A549 (cell line): ENCODE measurements at regions not wholly inside any gene's neighbourhood (a gene's known extent, or its start where the extent isn't known, plus 50 kb on each side); places are given as distances from the start of the nearest gene placed in this dataset.

ENCODE experiments used
- ATAC-seq, 2 experiments: fragments of 200-7000 bp in 1 of 2; fragments of >200 bp in 1 of 2; cut with Nextera tagmentation in 1 of 2; cut with Tn5 transposase in 1 of 2; 3 replicates each; pipeline versions ENCODE4 v1.8.0 to v1.9.1; 2018 to 2020; ENCODE audit warnings: mild to moderate bottlenecking in 1 of 2, moderate library complexity in 1 of 2
- CTCF ChIA-PET: fragments of 300-600 bp; sonication (Branson Sonifier 250); formaldehyde crosslinking; extraction: SDS; loops from one replicate; lab custom pipeline; 2021; ENCODE audit warnings: antibody characterized with exemption, inconsistent platforms; lab: Yijun Ruan, JAX
- POLR2A ChIA-PET: fragments of 350-600 bp; formaldehyde crosslinking; extraction: SDS; loops from one replicate; lab custom pipeline; 2021; ENCODE audit warnings: antibody characterized with exemption, inconsistent platforms; lab: Yijun Ruan, JAX
- DNase-seq, 2 experiments: peaks; one replicate each; pipeline versions ENCODE4 v3.0.0 to v3.0.0-alpha.2; 2011 to 2016; ENCODE audit warnings: low read depth in 1 of 2, low spot score in 1 of 2
- FAIRE-seq: peaks from 2 replicates; lab custom pipeline; 2011; peaks lifted over from hg19 to GRCh38; lab: Jason Lieb, UNC
- H3K27ac ChIP-seq, 2 experiments: fragments of >200 bp; sonication (Bioruptor Twin); formaldehyde crosslinking; 3 replicates each; pipeline ENCODE4 v1.5.1; 2016 to 2017
- H3K4me1 ChIP-seq: fragments of >200 bp; sonication (Bioruptor Twin); formaldehyde crosslinking; 3 replicates; pipeline ENCODE4 v1.6.1; 2016
- H3K4me2 ChIP-seq: fragments of >200 bp; sonication (Bioruptor Twin); formaldehyde crosslinking; 3 replicates; pipeline ENCODE4 v1.6.1; 2016
- H3K4me3 ChIP-seq: fragments of >200 bp; sonication (Bioruptor Twin); formaldehyde crosslinking; 3 replicates; pipeline ENCODE4 v1.5.1; 2016
- H3K9me3 ChIP-seq: fragments of >200 bp; sonication (Bioruptor Twin); formaldehyde crosslinking; 3 replicates; pipeline ENCODE4 v1.6.1; 2016
- BHLHE40 ChIP-seq: IDR thresholded peaks from 2 replicates; pipeline ENCODE4 v1.6.1; 2012; ENCODE audit warnings: low read depth, low read length, inconsistent platforms
- CEBPB ChIP-seq, 2 experiments: fragments of >200 bp in 1 of 2; sonication (Bioruptor Twin) in 1 of 2; formaldehyde crosslinking in 1 of 2; IDR thresholded peaks; 2 replicates each; pipeline ENCODE4 v1.6.1; 2012 to 2016
- EHF ChIP-seq: fragments of 250-450 bp; sonication (Bioruptor Pico); IDR thresholded peaks from 2 replicates; pipeline ENCODE4 v1.5.0; 2020; ENCODE audit warnings: mild to moderate bottlenecking
- ESRRA ChIP-seq: fragments of 150-350 bp; IDR thresholded peaks from 2 replicates; pipeline ENCODE4 v1.6.1; 2014; ENCODE audit warnings: mild to moderate bottlenecking, low read length, borderline replicate concordance
- FOSL2 ChIP-seq, 2 experiments: fragments of 450-650 bp in 1 of 2; fragments of >200 bp in 1 of 2; sonication (Bioruptor Twin) in 1 of 2; formaldehyde crosslinking; IDR thresholded peaks; 2 replicates each; pipeline versions ENCODE4 v1.5.0 to v1.6.1; 2016 to 2020; ENCODE audit warnings: mild to moderate bottlenecking in 1 of 2, moderate library complexity in 1 of 2
- FOXS1 ChIP-seq: fragments of 250-450 bp; sonication (Bioruptor Pico); IDR thresholded peaks from 2 replicates; pipeline ENCODE4 v1.5.0; 2020; ENCODE audit warnings: mild to moderate bottlenecking, moderate library complexity
- GATA3 ChIP-seq: IDR thresholded peaks from 2 replicates; pipeline ENCODE4 v1.6.1; 2012; ENCODE audit warnings: borderline replicate concordance
- HEYL ChIP-seq: fragments of 250-450 bp; sonication (Bioruptor Pico); IDR thresholded peaks from 2 replicates; pipeline ENCODE4 v1.8.0; 2021; ENCODE audit warnings: mild to moderate bottlenecking, moderate library complexity
- HOXA7 ChIP-seq: fragments of 250-450 bp; sonication (Bioruptor Pico); IDR thresholded peaks from 2 replicates; pipeline ENCODE4 v1.5.0; 2020; ENCODE audit warnings: mild to moderate bottlenecking, moderate library complexity
- HOXB5 ChIP-seq: fragments of 250-450 bp; sonication (Bioruptor Pico); IDR thresholded peaks from 2 replicates; pipeline ENCODE4 v1.5.0; 2020; ENCODE audit warnings: mild to moderate bottlenecking, moderate library complexity
- KDM1A ChIP-seq: fragments of 200-600 bp; sonication (generic); IDR thresholded peaks from 2 replicates; pipeline ENCODE4 v1.6.1; 2016; ENCODE audit warnings: low read depth, mild to moderate bottlenecking
- KDM5A ChIP-seq: fragments of 200-600 bp; sonication (generic); IDR thresholded peaks from 2 replicates; pipeline ENCODE4 v1.6.1; 2016; ENCODE audit warnings: antibody characterized with exemption, mild to moderate bottlenecking
- MAFK ChIP-seq: fragments of 450-650 bp; IDR thresholded peaks from 2 replicates; pipeline ENCODE4 v1.6.1; 2014; ENCODE audit not compliant: partially characterized antibody
- MAZ ChIP-seq: fragments of 150-350 bp; IDR thresholded peaks from 2 replicates; pipeline ENCODE4 v1.6.1; 2014; ENCODE audit warnings: antibody characterized with exemption, low read depth, low read length, borderline replicate concordance
- MYC ChIP-seq: IDR thresholded peaks from 2 replicates; pipeline ENCODE4 v1.6.1; 2012; ENCODE audit warnings: mild to moderate bottlenecking, inconsistent platforms, low read length, improper control_type of control experiment, borderline replicate concordance
- NFE2L2 ChIP-seq: fragments of 150-350 bp; conservative IDR thresholded peaks from 2 replicates; pipeline ENCODE4 v1.6.1; 2014; ENCODE audit warnings: low read length
- NPAS2 ChIP-seq: fragments of 250-450 bp; sonication (Bioruptor Pico); IDR thresholded peaks from 2 replicates; pipeline ENCODE4 v1.8.0; 2022; ENCODE audit warnings: mild to moderate bottlenecking, moderate library complexity, borderline replicate concordance
- PHF8 ChIP-seq: fragments of 200-600 bp; sonication (generic); IDR thresholded peaks from 2 replicates; pipeline ENCODE4 v1.6.1; 2016; ENCODE audit warnings: low read depth, mild to moderate bottlenecking, antibody characterized with exemption, moderate library complexity, borderline replicate concordance
- RARB ChIP-seq: fragments of 250-450 bp; sonication (Bioruptor Pico); IDR thresholded peaks from 2 replicates; pipeline ENCODE4 v1.8.0; 2021; ENCODE audit warnings: mild to moderate bottlenecking, moderate library complexity
- RFX5 ChIP-seq: fragments of 450-650 bp; IDR thresholded peaks from 2 replicates; pipeline ENCODE4 v1.7.1; 2014; ENCODE audit warnings: antibody characterized with exemption, mild to moderate bottlenecking, moderate library complexity
- RNF2 ChIP-seq: fragments of 200-600 bp; sonication (generic); IDR thresholded peaks from 2 replicates; pipeline ENCODE4 v1.6.1; 2016; ENCODE audit warnings: low read depth, mild to moderate bottlenecking, antibody characterized with exemption, moderate library complexity, borderline replicate concordance
- ZFP36 ChIP-seq: fragments of 450-650 bp; IDR thresholded peaks from 2 replicates; pipeline ENCODE4 v1.6.1; 2014; ENCODE audit warnings: borderline replicate concordance; ENCODE audit not compliant: partially characterized antibody
- ZNF302 ChIP-seq: fragments of 250-450 bp; sonication (Bioruptor Pico); IDR thresholded peaks from 2 replicates; pipeline ENCODE4 v1.9.0; 2021; ENCODE audit warnings: inconsistent platforms, mild to moderate bottlenecking, moderate library complexity
- ZSCAN20 ChIP-seq: fragments of 250-450 bp; sonication (Bioruptor Pico); IDR thresholded peaks from 2 replicates; pipeline ENCODE4 v1.8.0; 2022; ENCODE audit warnings: mild to moderate bottlenecking, moderate library complexity
- WGBS: methylation state at CpG from one replicate; pipeline ENCODE4 v1.1.6; 2017; ENCODE audit errors: missing lambda C conversion rate; 5-methylcytosine and 5-hydroxymethylcytosine counted together
- TF ChIP-seq, protein P1 (sequence below): fragments of 200-600 bp; sonication (generic); IDR thresholded peaks from 2 replicates; pipeline ENCODE4 v1.6.1; 2016; ENCODE audit warnings: antibody characterized with exemption, mild to moderate bottlenecking, moderate library complexity
- TF ChIP-seq, protein P2 (sequence below): IDR thresholded peaks from 2 replicates; pipeline ENCODE4 v1.6.1; 2012
- TF ChIP-seq, protein P3 (sequence below): fragments of >200 bp; sonication (Bioruptor Twin); formaldehyde crosslinking; IDR thresholded peaks from 2 replicates; pipeline ENCODE4 v1.6.1; 2016
- TF ChIP-seq, protein P4 (sequence below): fragments of 250-450 bp; sonication (Bioruptor Pico); IDR thresholded peaks from 2 replicates; pipeline ENCODE4 v1.5.0; 2021; ENCODE audit warnings: mild to moderate bottlenecking, moderate library complexity, borderline replicate concordance
- TF ChIP-seq, protein P5 (sequence below): fragments of 450-650 bp; IDR thresholded peaks from 2 replicates; pipeline ENCODE4 v1.6.1; 2014; ENCODE audit warnings: antibody characterized with exemption
- TF ChIP-seq, protein P6 (sequence below): IDR thresholded peaks from 2 replicates; pipeline ENCODE4 v1.6.1; 2012

DNA sequence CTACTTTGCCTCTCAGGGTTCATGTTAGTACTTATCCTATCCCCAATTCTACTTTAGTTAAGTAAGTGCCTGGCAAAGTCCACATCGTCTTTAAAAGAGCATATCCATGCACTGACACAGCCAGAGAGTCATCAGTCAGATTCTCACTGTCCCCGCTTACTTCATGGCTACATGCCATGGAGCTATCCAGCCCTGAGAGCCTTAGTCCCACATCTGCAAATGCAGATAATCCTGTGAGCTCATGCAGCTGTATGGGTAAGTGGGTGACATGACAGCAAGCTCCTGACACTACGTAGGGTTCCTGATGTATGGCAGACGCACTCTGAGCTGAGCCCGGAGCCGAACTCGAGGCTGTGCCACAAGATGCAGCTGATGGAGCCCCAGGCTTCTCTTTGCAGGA lies 661.5 kb downstream of the LIG4 start:
- DNase-seq (no peak), ATAC-seq (no peak), FAIRE-seq (no peak)
- Histone ChIP-seq H3K4me2 (no peak overlapping the region), H3K27ac (no peak overlapping the region), H3K4me3 (no peak overlapping the region), H3K9me3 (no peaks in the 10 kb centered on the region), H3K4me1 (no peaks in the 10 kb centered on the region)
- no peak for TF ChIP-seq NFE2L2
- TF ChIP-seq, protein P1, sequence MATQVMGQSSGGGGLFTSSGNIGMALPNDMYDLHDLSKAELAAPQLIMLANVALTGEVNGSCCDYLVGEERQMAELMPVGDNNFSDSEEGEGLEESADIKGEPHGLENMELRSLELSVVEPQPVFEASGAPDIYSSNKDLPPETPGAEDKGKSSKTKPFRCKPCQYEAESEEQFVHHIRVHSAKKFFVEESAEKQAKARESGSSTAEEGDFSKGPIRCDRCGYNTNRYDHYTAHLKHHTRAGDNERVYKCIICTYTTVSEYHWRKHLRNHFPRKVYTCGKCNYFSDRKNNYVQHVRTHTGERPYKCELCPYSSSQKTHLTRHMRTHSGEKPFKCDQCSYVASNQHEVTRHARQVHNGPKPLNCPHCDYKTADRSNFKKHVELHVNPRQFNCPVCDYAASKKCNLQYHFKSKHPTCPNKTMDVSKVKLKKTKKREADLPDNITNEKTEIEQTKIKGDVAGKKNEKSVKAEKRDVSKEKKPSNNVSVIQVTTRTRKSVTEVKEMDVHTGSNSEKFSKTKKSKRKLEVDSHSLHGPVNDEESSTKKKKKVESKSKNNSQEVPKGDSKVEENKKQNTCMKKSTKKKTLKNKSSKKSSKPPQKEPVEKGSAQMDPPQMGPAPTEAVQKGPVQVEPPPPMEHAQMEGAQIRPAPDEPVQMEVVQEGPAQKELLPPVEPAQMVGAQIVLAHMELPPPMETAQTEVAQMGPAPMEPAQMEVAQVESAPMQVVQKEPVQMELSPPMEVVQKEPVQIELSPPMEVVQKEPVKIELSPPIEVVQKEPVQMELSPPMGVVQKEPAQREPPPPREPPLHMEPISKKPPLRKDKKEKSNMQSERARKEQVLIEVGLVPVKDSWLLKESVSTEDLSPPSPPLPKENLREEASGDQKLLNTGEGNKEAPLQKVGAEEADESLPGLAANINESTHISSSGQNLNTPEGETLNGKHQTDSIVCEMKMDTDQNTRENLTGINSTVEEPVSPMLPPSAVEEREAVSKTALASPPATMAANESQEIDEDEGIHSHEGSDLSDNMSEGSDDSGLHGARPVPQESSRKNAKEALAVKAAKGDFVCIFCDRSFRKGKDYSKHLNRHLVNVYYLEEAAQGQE = no peak
- no peak for TF ChIP-seq GATA3
- TF ChIP-seq FOSL2 (IDR thresholded peaks at IDR 0.05) = no peak
- no peak for TF ChIP-seq FOSL2 (CRISPR knock-in tag; IDR thresholded peaks at IDR 0.05)
- no peak for TF ChIP-seq EHF (CRISPR knock-in tag)
- TF ChIP-seq ESRRA = no peak
- TF ChIP-seq, protein P2, sequence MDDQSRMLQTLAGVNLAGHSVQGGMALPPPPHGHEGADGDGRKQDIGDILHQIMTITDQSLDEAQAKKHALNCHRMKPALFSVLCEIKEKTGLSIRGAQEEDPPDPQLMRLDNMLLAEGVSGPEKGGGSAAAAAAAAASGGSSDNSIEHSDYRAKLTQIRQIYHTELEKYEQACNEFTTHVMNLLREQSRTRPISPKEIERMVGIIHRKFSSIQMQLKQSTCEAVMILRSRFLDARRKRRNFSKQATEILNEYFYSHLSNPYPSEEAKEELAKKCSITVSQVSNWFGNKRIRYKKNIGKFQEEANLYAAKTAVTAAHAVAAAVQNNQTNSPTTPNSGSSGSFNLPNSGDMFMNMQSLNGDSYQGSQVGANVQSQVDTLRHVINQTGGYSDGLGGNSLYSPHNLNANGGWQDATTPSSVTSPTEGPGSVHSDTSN = no peak
- TF ChIP-seq, protein P3, sequence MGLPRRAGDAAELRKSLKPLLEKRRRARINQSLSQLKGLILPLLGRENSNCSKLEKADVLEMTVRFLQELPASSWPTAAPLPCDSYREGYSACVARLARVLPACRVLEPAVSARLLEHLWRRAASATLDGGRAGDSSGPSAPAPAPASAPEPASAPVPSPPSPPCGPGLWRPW = no peak
- TF ChIP-seq KDM5A = no peak
- TF ChIP-seq, protein P4, sequence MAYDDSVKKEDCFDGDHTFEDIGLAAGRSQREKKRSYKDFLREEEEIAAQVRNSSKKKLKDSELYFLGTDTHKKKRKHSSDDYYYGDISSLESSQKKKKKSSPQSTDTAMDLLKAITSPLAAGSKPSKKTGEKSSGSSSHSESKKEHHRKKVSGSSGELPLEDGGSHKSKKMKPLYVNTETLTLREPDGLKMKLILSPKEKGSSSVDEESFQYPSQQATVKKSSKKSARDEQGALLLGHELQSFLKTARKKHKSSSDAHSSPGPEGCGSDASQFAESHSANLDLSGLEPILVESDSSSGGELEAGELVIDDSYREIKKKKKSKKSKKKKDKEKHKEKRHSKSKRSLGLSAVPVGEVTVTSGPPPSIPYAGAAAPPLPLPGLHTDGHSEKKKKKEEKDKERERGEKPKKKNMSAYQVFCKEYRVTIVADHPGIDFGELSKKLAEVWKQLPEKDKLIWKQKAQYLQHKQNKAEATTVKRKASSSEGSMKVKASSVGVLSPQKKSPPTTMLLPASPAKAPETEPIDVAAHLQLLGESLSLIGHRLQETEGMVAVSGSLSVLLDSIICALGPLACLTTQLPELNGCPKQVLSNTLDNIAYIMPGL (CRISPR knock-in tag) = no peak
- TF ChIP-seq, protein P5, sequence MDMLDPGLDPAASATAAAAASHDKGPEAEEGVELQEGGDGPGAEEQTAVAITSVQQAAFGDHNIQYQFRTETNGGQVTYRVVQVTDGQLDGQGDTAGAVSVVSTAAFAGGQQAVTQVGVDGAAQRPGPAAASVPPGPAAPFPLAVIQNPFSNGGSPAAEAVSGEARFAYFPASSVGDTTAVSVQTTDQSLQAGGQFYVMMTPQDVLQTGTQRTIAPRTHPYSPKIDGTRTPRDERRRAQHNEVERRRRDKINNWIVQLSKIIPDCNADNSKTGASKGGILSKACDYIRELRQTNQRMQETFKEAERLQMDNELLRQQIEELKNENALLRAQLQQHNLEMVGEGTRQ = no peak
- no peak for TF ChIP-seq FOXS1
- no peak for TF ChIP-seq KDM1A
- TF ChIP-seq HEYL (CRISPR knock-in tag) = no peak
- no peak for TF ChIP-seq BHLHE40
- no peak for TF ChIP-seq MYC
- no peak for TF ChIP-seq MAFK
- TF ChIP-seq RFX5 = no peak
- WGBS = 34% methylated on average over 7 of the region's 7 CpGs
- ChIA-PET POLR2A (no interaction called here), CTCF (no interaction called here)

DNA sequence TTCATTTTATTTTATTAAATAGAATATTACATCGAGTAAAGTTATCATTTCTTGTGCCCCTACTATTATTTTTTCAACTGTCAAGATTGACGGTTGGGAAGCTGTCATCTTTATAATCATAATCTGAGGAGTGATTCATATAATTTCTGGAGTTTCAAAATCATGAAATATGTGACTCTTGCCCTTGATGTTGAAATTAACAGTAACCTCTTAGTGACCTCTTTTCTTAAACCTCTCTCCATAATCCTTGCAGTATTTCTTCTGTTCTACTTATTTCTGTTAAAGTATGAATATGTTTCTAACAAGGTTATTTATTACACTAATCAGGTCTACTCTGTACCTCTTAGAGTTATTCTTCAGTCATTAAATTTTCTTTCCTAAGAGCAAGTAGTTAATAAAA lies 663.8 kb downstream of the LIG4 start:
- no peak overlapping the region for H3K27ac ChIP-seq
- DNase-seq (no peak), ATAC-seq (no peak), FAIRE-seq (no peak)
- 0% methylated on average over 2 of the region's 2 CpGs for WGBS
- no peak overlapping the region for H3K4me2 ChIP-seq
- no peak overlapping the region for H3K4me3 ChIP-seq
- ChIA-PET CTCF (no interaction called here), POLR2A (no interaction called here)
- no peaks in the 10 kb centered on the region for H3K9me3 ChIP-seq
- TF ChIP-seq BHLHE40 (no peak), MAZ (no peak), NPAS2 (CRISPR knock-in tag) (no peak), PHF8 (no peak), RARB (no peak), ZNF302 (CRISPR knock-in tag) (no peak), ZFP36 (no peak), ZSCAN20 (CRISPR knock-in tag) (no peak), HOXA7 (no peak), RNF2 (no peak), NFE2L2 (no peak), CEBPB (IDR thresholded peaks at IDR 0.05) (no peak), HOXB5 (CRISPR knock-in tag) (no peak)
- TF ChIP-seq, protein P5 = no peak
- TF ChIP-seq, protein P6, sequence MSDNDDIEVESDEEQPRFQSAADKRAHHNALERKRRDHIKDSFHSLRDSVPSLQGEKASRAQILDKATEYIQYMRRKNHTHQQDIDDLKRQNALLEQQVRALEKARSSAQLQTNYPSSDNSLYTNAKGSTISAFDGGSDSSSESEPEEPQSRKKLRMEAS = no peak
- H3K4me1 ChIP-seq = no peaks in the 10 kb centered on the region
